ENCODE measurements at regions not wholly inside any gene's neighbourhood (a gene's known extent, or its start where the extent isn't known, plus 50 kb on each side); places are given as distances from the start of the nearest gene placed in this dataset.
"Not testable (repeated sequence)": the region's sequence is repeated elsewhere in the genome, so short reads cannot be mapped to it uniquely, and the experiment has no call there.

DNA sequence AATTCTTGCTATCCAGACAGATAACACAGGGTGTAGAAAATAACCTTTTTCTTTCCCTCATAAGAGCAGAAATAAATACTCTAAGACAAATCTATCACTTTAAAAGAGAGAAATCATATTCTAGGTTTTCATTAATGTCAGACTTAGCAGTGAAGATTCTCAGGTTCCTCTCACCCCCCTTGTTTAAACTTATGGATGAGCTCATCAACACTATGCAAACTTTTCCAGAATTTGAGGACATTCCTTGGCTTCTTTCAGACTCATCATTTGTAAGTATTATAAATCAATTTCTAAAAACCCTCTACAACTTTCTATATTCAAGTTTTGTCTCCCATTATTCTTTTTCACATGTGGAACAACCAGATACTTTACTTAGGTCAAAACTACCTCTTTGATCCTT lies 374.9 kb upstream of the TRPC7 start:
- DNase-seq (ENCODE audit: low read depth in 2 of 2): no peak

DNA sequence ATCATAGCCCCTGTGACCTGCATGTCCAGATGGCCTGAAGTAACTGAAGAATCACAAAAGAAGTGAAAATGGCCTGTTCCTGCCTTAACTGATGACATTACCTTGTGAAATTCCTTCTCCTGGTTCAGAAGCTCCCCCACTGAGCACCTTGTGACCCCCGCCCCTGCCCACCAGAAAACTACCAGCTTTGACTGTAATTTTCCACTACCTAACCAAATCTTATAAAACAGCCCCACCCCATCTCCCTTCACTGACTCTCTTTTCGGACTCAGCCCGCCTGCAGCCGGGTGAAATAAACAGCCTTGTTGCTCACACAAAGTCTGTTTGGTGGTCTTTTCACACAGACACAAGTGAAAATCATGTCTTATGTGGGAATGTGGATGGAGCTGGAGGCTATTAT lies 373.9 kb upstream of the TRPC7 start:
- DNase-seq (ENCODE audit: low read depth in 2 of 2): not testable (repeated sequence)

DNA sequence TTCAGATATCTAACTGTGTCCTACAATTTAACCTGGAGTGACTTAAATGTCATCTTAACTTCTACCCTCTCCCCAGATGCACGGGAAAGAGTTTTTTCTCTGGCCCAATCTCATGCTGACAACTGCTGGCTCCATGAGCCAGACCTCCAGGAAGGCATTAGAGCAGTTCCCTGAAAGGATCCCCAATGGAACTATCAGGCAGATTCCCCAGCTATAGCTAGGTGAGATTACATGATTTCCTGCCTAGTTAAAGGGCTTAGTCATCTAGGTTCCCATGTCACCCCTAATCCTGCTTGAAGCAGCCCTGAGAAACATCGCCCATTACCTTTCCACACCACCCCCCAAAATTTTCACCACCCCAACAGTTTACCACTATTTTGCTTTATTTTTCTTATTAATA lies 373.5 kb upstream of the TRPC7 start:
- DNase-seq (ENCODE audit: low read depth in 2 of 2): no peak

DNA sequence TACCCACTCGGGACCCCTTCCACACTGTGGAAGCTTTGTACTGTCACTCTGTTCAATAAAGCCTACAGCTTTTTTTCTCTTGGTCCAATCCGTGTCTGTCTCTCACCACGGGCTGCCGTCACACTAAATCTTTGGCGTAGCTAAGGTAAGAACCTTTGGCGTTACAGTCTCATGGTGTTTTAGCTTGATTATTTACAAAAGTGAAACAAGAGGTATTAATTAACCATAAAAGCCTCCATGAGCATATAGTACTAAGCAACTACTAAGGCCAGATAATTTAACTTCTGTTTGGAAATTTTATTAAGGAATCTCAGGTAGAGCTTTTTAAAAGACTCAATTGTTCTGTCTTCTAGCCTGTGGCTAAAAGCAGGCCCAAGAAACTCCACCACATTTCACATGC lies 370.7 kb upstream of the TRPC7 start:
- no peak for DNase-seq (ENCODE audit: low read depth in 2 of 2)

DNA sequence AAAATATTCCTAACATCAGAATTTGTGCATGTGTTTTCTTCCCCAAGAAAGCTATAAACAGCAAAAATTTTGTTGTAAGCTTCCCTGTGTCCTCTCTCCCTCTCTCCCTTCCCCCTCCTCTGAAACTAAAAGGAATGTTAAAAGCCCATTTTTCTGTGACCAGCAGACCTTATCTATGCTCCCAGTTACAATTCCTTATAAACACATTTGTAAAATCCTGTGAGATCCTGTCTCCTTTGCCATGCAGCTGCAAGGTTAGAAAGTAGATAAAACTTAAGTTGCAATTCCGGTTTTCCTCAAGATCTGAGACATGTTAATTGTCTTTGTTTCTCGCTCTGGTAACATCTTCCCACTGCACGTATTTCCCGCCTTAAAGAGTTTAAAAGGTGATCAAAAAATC lies 370.3 kb upstream of the TRPC7 start:
- not testable (repeated sequence) for DNase-seq (ENCODE audit: low read depth in 2 of 2)

- DNase-seq (ENCODE audit: low read depth in 2 of 2): no peak
These were observed 369.3 kb upstream of the TRPC7 start for GRCh38 chr5:136734628-136735027.

GRCh38 chr5:136732751-136733150 lies 367.4 kb upstream of the TRPC7 start:
- DNase-seq (ENCODE audit: low read depth in 2 of 2): no peak

GRCh38 chr5:136731241-136731900 lies 366.0 kb upstream of the TRPC7 start:
- no peak for DNase-seq (ENCODE audit: low read depth in 2 of 2)

- DNase-seq (ENCODE audit: low read depth in 2 of 2): no peak
These were observed 365.1 kb upstream of the TRPC7 start for GRCh38 chr5:136730426-136730825.

DNA sequence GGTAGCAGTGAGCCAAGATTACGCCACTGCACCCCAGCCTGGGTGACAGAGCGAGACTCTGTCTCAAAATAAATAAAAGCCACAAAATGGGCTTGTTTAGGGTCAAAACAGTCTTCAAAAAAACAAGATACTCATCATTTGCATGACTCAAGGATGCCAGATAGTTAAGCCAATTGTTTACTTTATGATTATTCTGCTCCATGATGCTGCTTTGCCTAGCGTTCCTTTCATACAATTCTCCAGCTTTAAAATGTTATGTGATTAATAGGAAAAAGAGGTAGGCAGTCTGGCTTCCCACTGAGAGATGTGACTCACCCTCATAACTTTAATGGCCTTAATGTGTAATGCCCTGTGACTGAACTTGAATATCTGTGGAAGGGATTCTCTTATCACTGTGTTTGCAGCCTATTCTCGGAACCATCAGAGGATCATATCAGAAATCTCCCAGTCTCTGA lies 364.6 kb upstream of the TRPC7 start:
- no peak for DNase-seq (ENCODE audit: low read depth in 2 of 2)

DNA sequence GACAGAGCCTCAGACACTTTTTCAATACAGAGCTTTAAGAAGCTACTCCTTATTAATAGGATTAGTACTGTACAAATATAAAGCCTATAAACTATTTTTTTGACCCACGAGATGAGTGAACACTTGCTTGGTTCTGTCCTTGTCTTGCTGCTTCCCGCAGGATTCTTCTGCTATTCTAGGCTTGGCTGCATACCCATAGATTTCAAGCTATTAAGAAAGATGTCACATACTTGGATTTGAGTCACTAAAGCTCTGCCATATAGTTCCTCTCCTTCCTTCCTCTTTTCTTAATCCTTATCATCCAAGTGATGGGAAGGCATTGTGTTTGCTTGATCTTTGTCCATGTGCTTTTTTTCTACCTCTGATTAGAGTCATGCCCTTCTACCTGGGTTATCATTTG lies 361.2 kb upstream of the TRPC7 start:
- DNase-seq (ENCODE audit: low read depth in 2 of 2): no peak

- DNase-seq (ENCODE audit: low read depth in 2 of 2): no peak
These were observed 358.8 kb upstream of the TRPC7 start for GRCh38 chr5:136724161-136724560.

DNA sequence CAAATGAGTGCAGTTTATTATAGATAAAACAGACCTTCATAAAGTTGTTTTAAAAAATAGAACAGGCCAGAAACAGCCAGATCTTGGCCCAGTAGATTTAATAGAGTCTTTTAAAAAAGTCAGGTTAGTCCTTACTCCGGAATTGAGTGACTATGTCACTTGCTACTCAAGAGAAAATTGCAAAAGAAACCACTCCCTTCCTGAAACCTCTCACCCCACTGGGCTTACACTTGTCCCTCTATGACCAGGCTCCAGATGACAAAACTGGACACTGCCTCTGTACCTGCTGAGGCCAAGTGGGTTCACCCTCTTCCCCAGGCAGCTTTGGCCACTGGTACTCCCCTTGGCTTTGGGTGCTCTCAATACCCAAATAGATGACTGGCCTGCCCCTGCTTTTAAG lies 357.2 kb upstream of the TRPC7 start:
- no peak for DNase-seq (ENCODE audit: low read depth in 2 of 2)

DNA sequence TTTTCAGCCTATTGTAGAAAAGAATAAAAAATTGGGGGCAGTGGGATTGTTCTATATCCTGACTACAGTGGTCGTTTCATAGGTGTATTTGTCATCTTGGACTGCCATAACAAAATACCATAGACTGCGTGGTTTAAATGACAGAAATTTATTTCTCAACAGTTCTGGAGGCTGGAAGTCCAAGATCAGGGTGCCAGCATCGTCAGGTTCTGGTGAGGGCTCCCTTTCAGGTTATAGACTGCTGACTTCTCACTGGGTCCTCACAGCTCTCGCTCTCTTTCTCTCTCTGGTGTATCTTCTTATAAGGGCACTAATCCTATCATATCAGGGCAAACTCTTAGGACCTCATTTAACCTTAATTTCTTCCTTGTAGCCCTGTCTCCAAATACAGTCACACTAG lies 356.7 kb upstream of the TRPC7 start:
- no peak for DNase-seq (ENCODE audit: low read depth in 2 of 2)

- DNase-seq (ENCODE audit: low read depth in 2 of 2): no peak
These were observed 355.3 kb upstream of the TRPC7 start for GRCh38 chr5:136720674-136721073.

- DNase-seq (ENCODE audit: low read depth in 2 of 2): no peak
These were observed 352.6 kb upstream of the TRPC7 start for GRCh38 chr5:136717917-136718316.

DNA sequence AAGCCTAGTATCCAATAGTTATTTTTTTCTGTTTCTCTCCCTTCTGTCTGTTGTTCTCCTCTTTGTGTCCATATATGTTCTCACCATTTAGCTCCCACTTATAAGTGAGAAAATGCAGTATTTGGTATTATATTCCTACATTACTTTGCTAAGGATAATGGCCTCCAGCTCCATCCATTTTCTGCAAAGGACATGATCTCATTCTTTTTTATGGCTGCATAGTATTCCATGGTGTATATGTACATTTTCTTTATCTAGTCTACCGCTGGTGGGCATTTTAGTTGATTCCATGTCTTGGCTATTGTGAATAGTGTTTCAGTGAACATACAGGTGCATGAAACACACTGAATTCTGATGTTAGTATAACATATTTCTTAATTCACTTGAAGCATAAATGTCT lies 348.9 kb upstream of the TRPC7 start:
- no peak for DNase-seq (ENCODE audit: low read depth in 2 of 2)

GRCh38 chr5:136712628-136713027 lies 347.3 kb upstream of the TRPC7 start:
- DNase-seq (ENCODE audit: low read depth in 2 of 2): no peak

- no peak for DNase-seq (ENCODE audit: low read depth in 2 of 2)
These were observed 345.5 kb upstream of the TRPC7 start for GRCh38 chr5:136710834-136711233.

GRCh38 chr5:136703706-136704105 lies 338.4 kb upstream of the TRPC7 start:
- no peak for DNase-seq (ENCODE audit: low read depth in 2 of 2)

- no peak for DNase-seq (ENCODE audit: low read depth in 2 of 2)
These were observed 337.7 kb upstream of the TRPC7 start for GRCh38 chr5:136703036-136703435.

DNA sequence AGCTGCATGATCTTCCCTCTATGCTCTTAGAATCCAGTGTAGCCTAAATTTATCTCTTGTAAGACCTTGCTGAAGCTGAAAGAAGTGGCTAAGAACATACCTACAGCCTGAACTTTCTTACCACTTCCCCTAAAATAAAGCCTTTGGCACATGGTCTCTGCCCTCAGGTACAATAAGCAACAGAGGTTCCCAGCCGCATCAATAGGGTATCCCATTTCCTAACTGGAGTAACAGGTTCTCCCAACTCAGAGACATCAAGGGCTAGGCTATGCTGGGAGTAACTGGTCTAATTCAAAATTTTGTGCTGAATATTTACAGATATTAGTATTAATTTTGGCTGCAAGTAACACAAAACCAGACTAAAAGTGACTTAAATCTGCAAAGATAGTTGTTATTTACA lies 335.8 kb upstream of the TRPC7 start:
- DNase-seq (ENCODE audit: low read depth in 2 of 2): no peak

DNA sequence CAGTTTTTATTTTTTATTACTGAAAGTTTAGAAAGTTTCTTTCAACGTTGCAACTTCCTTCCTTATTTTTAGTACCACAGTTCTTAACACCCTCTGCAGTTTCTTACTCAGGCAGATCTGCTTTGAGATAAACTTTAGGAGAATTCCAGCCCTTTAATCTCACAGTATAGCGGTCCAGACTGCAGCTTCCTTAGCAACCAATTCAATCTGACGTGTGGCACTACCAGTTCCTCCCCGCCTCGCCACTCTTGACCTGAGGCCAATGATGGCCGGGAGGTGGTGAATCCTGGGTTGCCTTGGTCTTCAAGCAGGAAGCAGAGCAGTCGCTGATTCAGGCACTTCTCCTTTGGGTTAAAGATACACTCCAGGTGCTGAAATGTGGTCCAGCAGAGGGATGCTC lies 334.3 kb upstream of the TRPC7 start:
- no peak for DNase-seq (ENCODE audit: low read depth in 2 of 2)

- DNase-seq (ENCODE audit: low read depth in 2 of 2): no peak
These were observed 333.6 kb upstream of the TRPC7 start for GRCh38 chr5:136698970-136699369.
